ENCODE measurements at regions not wholly inside any gene's neighbourhood (a gene's known extent, or its start where the extent isn't known, plus 50 kb on each side); places are given as distances from the start of the nearest gene placed in this dataset.
"Not testable (repeated sequence)": the region's sequence is repeated elsewhere in the genome, so short reads cannot be mapped to it uniquely, and the experiment has no call there.

GRCh38 chr2:130283341-130283869 lies 59.3 kb upstream of the IMP4 start:
- H3K23ac ChIP-seq (ENCODE audit: low read length in 2 of 2); H3K4me1 ChIP-seq (ENCODE audit: control insufficient read depth, insufficient read depth, low read depth, low read length); H3K79me1 ChIP-seq (replicated peaks; ENCODE audit: low read length, poor library complexity, severe bottlenecking); H3K9me3 ChIP-seq (ENCODE audit: control insufficient read depth, low read length); H3K27ac ChIP-seq (ENCODE audit: low read length, poor library complexity, severe bottlenecking); DNase-seq; H3K4me2 ChIP-seq (ENCODE audit: low read length, poor library complexity, severe bottlenecking); H2BK120ac ChIP-seq (ENCODE audit: low read depth, low read length); H3K18ac ChIP-seq (ENCODE audit: low read depth in 1 of 2, low read length in 2 of 2); H3K36me3 ChIP-seq (ENCODE audit: control insufficient read depth in 1 of 2, insufficient read depth in 2 of 2, low read depth in 1 of 2, low read length in 2 of 2); H3K4ac ChIP-seq (ENCODE audit: low read depth in 1 of 2, low read length in 2 of 2); H2AK5ac ChIP-seq (ENCODE audit: low read length, severe bottlenecking); H3K4me3 ChIP-seq (ENCODE audit: insufficient read depth in 1 of 2, low read depth in 1 of 2, low read length in 2 of 2); H4K8ac ChIP-seq (ENCODE audit: low read length); H4K91ac ChIP-seq (ENCODE audit: low read length); H3K9ac ChIP-seq (ENCODE audit: low read length); H2BK5ac ChIP-seq (ENCODE audit: low read depth, low read length, poor library complexity, severe bottlenecking); H2BK15ac ChIP-seq (ENCODE audit: low read depth, poor library complexity, severe bottlenecking); H3K14ac ChIP-seq (ENCODE audit: low read length in 2 of 2); H3K27me3 ChIP-seq (ENCODE audit: control insufficient read depth in 1 of 2, insufficient read depth in 1 of 2, low read length in 2 of 2); H2BK12ac ChIP-seq (ENCODE audit: low read length in 2 of 2); H2AFZ ChIP-seq (ENCODE audit: low read depth, low read length): not testable (repeated sequence)
- WGBS = 70% methylated on average over 2 of the region's 7 CpGs

- not testable (repeated sequence) for H2BK120ac ChIP-seq (ENCODE audit: low read depth, low read length); H3K79me1 ChIP-seq (replicated peaks; ENCODE audit: low read length, poor library complexity, severe bottlenecking); H2BK15ac ChIP-seq (ENCODE audit: low read depth, poor library complexity, severe bottlenecking)
Measured at GRCh38 chr2:130279551-130279950, 63.1 kb upstream of the IMP4 start.

GRCh38 chr2:130268333-130268732 lies 70.1 kb upstream of the TUBA3E start:
- not testable (repeated sequence) for H3K4me3 ChIP-seq (ENCODE audit: insufficient read depth in 1 of 2, low read depth in 1 of 2, low read length in 2 of 2); H3K79me1 ChIP-seq (replicated peaks; ENCODE audit: low read length, poor library complexity, severe bottlenecking); H2BK15ac ChIP-seq (ENCODE audit: low read depth, poor library complexity, severe bottlenecking); H3K18ac ChIP-seq (ENCODE audit: low read depth in 1 of 2, low read length in 2 of 2); H2AFZ ChIP-seq (ENCODE audit: low read depth, low read length); H3K4me1 ChIP-seq (ENCODE audit: control insufficient read depth, insufficient read depth, low read depth, low read length); H3K36me3 ChIP-seq (ENCODE audit: control insufficient read depth in 1 of 2, insufficient read depth in 2 of 2, low read depth in 1 of 2, low read length in 2 of 2); H3K9ac ChIP-seq (ENCODE audit: low read length); H3K4me2 ChIP-seq (ENCODE audit: low read length, poor library complexity, severe bottlenecking); DNase-seq; H4K91ac ChIP-seq (ENCODE audit: low read length); H3K27ac ChIP-seq (ENCODE audit: low read length, poor library complexity, severe bottlenecking); H3K4ac ChIP-seq (ENCODE audit: low read depth in 1 of 2, low read length in 2 of 2); H3K9me3 ChIP-seq (ENCODE audit: control insufficient read depth, low read length); H3K23ac ChIP-seq (ENCODE audit: low read length in 2 of 2); H4K8ac ChIP-seq (ENCODE audit: low read length); H2BK120ac ChIP-seq (ENCODE audit: low read depth, low read length); H3K14ac ChIP-seq (ENCODE audit: low read length in 2 of 2); H2AK5ac ChIP-seq (ENCODE audit: low read length, severe bottlenecking); H2BK5ac ChIP-seq (ENCODE audit: low read depth, low read length, poor library complexity, severe bottlenecking); H3K27me3 ChIP-seq (ENCODE audit: control insufficient read depth in 1 of 2, insufficient read depth in 1 of 2, low read length in 2 of 2); H2BK12ac ChIP-seq (ENCODE audit: low read length in 2 of 2)
- WGBS = 65% methylated on average over 2 of the region's 9 CpGs

More at GRCh38 chr2:130279551-130279950, 63.1 kb upstream of the IMP4 start:
- H3K4me3 ChIP-seq (ENCODE audit: insufficient read depth in 1 of 2, low read depth in 1 of 2, low read length in 2 of 2); H3K14ac ChIP-seq (ENCODE audit: low read length in 2 of 2); H4K8ac ChIP-seq (ENCODE audit: low read length); H3K9me3 ChIP-seq (ENCODE audit: control insufficient read depth, low read length); DNase-seq; H3K27ac ChIP-seq (ENCODE audit: low read length, poor library complexity, severe bottlenecking); H4K91ac ChIP-seq (ENCODE audit: low read length); H2AFZ ChIP-seq (ENCODE audit: low read depth, low read length); H3K23ac ChIP-seq (ENCODE audit: low read length in 2 of 2); H2BK5ac ChIP-seq (ENCODE audit: low read depth, low read length, poor library complexity, severe bottlenecking); H3K36me3 ChIP-seq (ENCODE audit: control insufficient read depth in 1 of 2, insufficient read depth in 2 of 2, low read depth in 1 of 2, low read length in 2 of 2); H3K9ac ChIP-seq (ENCODE audit: low read length); H2BK12ac ChIP-seq (ENCODE audit: low read length in 2 of 2); H3K4me2 ChIP-seq (ENCODE audit: low read length, poor library complexity, severe bottlenecking); H3K18ac ChIP-seq (ENCODE audit: low read depth in 1 of 2, low read length in 2 of 2); H3K4me1 ChIP-seq (ENCODE audit: control insufficient read depth, insufficient read depth, low read depth, low read length); H3K4ac ChIP-seq (ENCODE audit: low read depth in 1 of 2, low read length in 2 of 2); H3K27me3 ChIP-seq (ENCODE audit: control insufficient read depth in 1 of 2, insufficient read depth in 1 of 2, low read length in 2 of 2); H2AK5ac ChIP-seq (ENCODE audit: low read length, severe bottlenecking): not testable (repeated sequence)
- WGBS = 72% methylated on average over 7 of the region's 8 CpGs

GRCh38 chr2:130267572-130267971 lies 69.3 kb upstream of the TUBA3E start:
- not testable (repeated sequence) for H3K36me3 ChIP-seq (ENCODE audit: control insufficient read depth in 1 of 2, insufficient read depth in 2 of 2, low read depth in 1 of 2, low read length in 2 of 2); H3K4ac ChIP-seq (ENCODE audit: low read depth in 1 of 2, low read length in 2 of 2); H4K8ac ChIP-seq (ENCODE audit: low read length); H3K9ac ChIP-seq (ENCODE audit: low read length); H2AFZ ChIP-seq (ENCODE audit: low read depth, low read length); H4K91ac ChIP-seq (ENCODE audit: low read length); H3K9me3 ChIP-seq (ENCODE audit: control insufficient read depth, low read length); H2BK12ac ChIP-seq (ENCODE audit: low read length in 2 of 2); H3K79me1 ChIP-seq (replicated peaks; ENCODE audit: low read length, poor library complexity, severe bottlenecking); H3K14ac ChIP-seq (ENCODE audit: low read length in 2 of 2); H2BK15ac ChIP-seq (ENCODE audit: low read depth, poor library complexity, severe bottlenecking); H3K18ac ChIP-seq (ENCODE audit: low read depth in 1 of 2, low read length in 2 of 2); H3K27ac ChIP-seq (ENCODE audit: low read length, poor library complexity, severe bottlenecking); H3K4me1 ChIP-seq (ENCODE audit: control insufficient read depth, insufficient read depth, low read depth, low read length); H3K4me2 ChIP-seq (ENCODE audit: low read length, poor library complexity, severe bottlenecking); H2BK5ac ChIP-seq (ENCODE audit: low read depth, low read length, poor library complexity, severe bottlenecking); H2AK5ac ChIP-seq (ENCODE audit: low read length, severe bottlenecking); H3K4me3 ChIP-seq (ENCODE audit: insufficient read depth in 1 of 2, low read depth in 1 of 2, low read length in 2 of 2); H2BK120ac ChIP-seq (ENCODE audit: low read depth, low read length); H3K23ac ChIP-seq (ENCODE audit: low read length in 2 of 2); DNase-seq
- WGBS = 54% methylated on average over 4 of the region's 4 CpGs
- peaks cover 0 to 11% of the 10 kb centered on the region in 2 experiments for H3K27me3 ChIP-seq (ENCODE audit: control insufficient read depth in 1 of 2, insufficient read depth in 1 of 2, low read length in 2 of 2)
